ENCODE measurements at regions not wholly inside any gene's neighbourhood (a gene's known extent, or its start where the extent isn't known, plus 50 kb on each side); places are given as distances from the start of the nearest gene placed in this dataset.

DNA sequence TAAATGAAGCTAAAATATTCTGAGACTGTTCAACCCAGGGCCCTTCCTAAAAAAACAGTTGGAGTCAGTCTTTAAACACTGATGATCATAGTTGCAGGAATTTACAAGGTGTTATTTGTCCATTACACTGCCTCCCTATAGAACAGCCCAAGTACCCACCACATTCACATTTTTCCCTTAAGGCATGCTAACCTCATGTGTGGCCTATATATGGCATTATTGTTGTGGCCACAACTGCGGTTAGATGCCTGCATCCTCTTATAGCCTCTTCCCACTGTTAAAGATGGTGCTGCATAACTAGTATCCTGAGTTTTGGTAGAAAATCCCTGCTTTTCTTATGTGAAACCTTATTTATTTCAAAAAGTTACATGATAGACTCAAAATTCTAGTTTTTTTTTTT is 287.9 kb upstream of the SEMA3A start:
- TF ChIP-seq POLR2A (IDR thresholded peaks at IDR 0.05) (no peak), EP300 (IDR thresholded peaks at IDR 0.05) (no peak)
- TF ChIP-seq, protein P1, sequence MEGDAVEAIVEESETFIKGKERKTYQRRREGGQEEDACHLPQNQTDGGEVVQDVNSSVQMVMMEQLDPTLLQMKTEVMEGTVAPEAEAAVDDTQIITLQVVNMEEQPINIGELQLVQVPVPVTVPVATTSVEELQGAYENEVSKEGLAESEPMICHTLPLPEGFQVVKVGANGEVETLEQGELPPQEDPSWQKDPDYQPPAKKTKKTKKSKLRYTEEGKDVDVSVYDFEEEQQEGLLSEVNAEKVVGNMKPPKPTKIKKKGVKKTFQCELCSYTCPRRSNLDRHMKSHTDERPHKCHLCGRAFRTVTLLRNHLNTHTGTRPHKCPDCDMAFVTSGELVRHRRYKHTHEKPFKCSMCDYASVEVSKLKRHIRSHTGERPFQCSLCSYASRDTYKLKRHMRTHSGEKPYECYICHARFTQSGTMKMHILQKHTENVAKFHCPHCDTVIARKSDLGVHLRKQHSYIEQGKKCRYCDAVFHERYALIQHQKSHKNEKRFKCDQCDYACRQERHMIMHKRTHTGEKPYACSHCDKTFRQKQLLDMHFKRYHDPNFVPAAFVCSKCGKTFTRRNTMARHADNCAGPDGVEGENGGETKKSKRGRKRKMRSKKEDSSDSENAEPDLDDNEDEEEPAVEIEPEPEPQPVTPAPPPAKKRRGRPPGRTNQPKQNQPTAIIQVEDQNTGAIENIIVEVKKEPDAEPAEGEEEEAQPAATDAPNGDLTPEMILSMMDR (IDR thresholded peaks at IDR 0.05): no peak

Data from tibial nerve (tissue), 4 donors.